Activated CD4-positive, alpha-beta T cell treated with anti-CD3 and anti-CD28 coated beads, Interleukin-2, amount 50 U/mL, for 48 hours (primary cell): ENCODE measurements at regions not wholly inside any gene's neighbourhood (a gene's known extent, or its start where the extent isn't known, plus 50 kb on each side); places are given as distances from the start of the nearest gene placed in this dataset.
"Not testable (repeated sequence)": the region's sequence is repeated elsewhere in the genome, so short reads cannot be mapped to it uniquely, and the experiment has no call there.

Experiments used
- DNase-seq, 2 experiments: peaks; one replicate each; pipeline ENCODE4 v3.0.0-alpha.2; 2020

GRCh38 chr2:132068407-132068806 is 93.3 kb downstream of the ANKRD30BL start:
- DNase-seq: not testable (repeated sequence)

GRCh38 chr2:132065391-132065790 is 96.4 kb downstream of the ANKRD30BL start:
- not testable (repeated sequence) for DNase-seq

DNA sequence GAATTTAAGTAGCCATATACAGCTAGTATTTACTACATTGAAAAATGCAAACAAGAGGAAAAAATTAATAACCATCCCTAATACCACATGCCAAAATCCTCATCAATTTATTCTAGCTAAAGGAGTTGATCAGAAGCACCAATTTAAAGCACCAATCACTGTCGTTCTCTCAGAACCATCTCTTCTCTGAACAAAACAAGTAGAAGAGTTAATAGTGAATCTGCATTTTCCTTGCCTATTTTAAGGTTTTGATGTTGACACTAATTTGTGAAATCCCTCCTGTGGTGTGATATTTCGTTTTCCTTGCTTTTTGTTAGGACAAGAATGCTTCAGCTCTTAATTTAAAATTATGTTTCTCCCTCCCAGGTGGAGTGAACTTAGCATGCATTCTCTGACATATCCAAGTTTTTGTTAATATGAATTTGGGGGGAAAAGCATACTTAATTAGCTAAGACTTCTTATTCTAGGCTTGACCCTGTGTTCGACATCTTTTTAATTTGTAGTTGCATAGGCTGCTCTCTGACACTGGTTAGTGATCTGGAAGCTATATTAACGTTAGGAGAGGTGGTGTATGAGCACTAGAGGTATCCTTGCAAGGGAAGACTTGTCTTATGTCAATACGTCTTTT is 122.0 kb downstream of the ANKRD30BL start:
- DNase-seq: not testable (repeated sequence)

- not testable (repeated sequence) for DNase-seq
Observed at GRCh38 chr2:132038883-132039235, 122.9 kb downstream of the ANKRD30BL start.

- DNase-seq: no peak
Observed at GRCh38 chr2:132038179-132038882, 123.4 kb downstream of the ANKRD30BL start.

DNA sequence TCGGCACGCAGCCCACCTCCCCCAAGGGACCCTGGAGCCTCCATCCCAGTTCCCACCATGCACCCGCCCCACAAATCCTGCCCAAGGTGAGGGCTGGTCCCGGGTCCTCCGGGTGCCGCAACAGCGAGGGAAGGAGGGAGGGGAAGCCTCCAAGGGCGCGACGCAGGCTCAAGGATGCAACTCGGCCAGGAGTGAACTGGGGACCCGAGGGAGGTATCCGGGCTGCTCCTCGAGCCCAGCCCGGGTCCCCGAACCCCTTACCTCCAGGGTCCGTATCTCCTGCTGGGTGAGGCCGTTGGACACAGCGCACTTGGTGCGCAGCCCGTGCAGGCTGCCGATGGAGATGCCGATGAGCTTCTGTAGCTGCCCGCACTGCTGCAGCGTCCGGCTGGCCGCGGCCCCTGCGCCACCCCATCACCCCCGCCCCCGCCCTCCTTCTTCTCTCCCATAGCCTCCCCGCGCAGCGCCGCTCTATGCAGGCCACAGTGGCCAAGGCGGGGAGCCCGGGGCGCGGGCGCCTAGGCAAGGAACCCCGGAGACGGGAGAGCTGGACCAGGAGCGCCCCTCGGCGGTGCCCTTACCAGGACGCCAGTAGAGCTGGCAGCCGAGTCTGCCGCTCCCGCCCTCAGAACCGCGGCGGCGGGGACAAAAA is 124.1 kb downstream of the ANKRD30BL start:
- DNase-seq: peak in 1 of 2 experiments; percentile 3

GRCh38 chr2:132034646-132035045 is 127.1 kb downstream of the ANKRD30BL start:
- no peak for DNase-seq

- DNase-seq: no peak
Observed at GRCh38 chr2:132033949-132034348, 127.8 kb downstream of the ANKRD30BL start.

- no peak for DNase-seq
Observed at GRCh38 chr2:132033365-132033764, 128.4 kb downstream of the ANKRD30BL start.

- not testable (repeated sequence) for DNase-seq
Observed at GRCh38 chr2:132012046-132012445, 149.7 kb downstream of the ANKRD30BL start.

DNA sequence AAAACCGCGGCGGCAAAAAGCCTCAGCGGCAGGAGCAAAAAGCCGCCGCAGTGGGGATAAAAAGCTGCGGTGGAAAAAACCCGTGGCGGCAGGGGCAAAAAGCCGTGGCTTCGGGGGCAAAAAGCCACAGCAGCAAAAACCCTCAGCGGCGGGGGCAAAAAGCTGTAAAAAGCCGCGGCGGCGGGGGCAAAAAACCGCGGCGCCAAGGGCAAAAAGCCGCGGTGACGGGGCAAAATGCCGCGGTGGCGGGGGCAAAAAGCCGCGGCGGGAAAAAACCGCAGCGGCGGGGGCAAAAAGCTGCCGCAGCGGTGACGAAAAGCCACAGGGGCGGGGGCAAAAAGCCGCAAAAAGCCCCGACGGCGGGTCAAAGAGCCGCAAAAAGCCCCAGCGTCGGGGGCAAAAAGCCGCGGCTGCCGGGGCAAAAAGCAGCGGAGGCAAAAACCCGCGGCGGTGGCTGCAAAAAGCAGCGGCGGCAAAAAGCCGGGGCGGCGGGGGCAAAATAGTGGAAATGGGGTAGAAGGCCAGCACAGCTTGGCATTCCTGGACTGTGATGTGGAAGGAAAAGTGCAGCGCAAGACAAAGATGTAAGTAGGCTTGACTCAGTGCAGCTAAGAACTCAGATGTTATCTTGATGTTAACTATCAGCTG is 151.8 kb downstream of the ANKRD30BL start:
- DNase-seq: no peak

- no peak for DNase-seq
Observed at GRCh38 chr2:132009177-132009873, 152.4 kb downstream of the ANKRD30BL start.

DNA sequence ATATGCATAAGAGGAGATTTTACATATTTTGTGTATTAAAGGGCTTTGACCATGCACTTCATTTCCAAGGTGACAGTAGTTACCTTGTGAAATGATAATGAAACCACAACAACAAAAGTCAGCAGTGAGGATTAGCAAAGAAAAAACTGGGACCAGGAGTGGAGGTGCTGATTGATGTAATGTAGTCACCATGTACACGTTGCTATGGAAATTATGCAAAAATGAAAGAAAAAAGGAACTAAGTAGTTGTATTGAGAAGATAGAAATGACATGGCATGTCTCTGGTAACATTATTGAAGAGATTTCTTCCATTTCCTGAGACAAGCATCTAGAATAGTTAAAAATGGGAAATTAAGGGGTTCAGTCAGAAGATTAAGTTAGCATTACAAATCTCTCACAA is 171.0 kb downstream of the ANKRD30BL start:
- DNase-seq: not testable (repeated sequence)

DNA sequence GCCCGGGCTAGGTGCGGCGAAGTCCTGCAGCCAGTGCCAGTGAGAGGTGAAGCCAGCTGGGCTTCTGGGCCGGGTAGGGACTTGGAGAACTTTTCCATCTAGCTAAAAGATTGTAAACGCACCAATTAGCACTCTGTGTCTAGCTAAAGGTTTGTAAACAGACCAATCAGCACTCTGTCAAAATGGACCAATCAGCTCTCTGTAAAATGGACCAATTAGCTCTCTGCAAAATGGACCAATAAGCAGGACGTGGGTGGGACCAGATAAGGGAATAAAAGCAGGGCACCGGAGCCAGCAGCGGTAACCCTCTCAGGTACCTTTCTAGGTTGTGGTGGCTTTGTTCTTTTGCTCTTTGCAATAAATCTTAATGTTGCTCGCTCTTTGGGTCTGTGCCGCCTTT is 195.1 kb downstream of the ANKRD30BL start:
- DNase-seq: not testable (repeated sequence)

DNA sequence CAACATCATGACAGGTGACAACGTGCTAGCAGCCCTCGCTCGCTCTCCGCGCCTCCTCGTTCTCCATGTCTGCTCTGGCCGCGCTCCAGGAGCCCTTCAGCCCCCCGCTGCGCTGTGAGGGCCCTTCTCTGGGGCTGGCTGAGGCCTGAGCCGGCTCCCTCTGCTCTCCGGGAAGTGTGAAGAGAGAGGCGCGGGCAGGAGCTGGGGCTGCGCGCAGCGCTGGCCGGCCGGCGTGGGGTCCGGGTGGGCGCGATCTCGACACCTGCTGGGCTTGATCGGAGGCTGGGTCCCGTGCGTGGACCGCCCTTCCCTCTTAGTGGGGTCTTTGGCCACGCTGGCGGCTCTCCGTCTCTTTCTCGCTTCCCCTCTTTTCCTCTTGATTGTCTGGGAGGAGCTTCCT is 195.5 kb downstream of the ANKRD30BL start:
- DNase-seq: no peak

DNA sequence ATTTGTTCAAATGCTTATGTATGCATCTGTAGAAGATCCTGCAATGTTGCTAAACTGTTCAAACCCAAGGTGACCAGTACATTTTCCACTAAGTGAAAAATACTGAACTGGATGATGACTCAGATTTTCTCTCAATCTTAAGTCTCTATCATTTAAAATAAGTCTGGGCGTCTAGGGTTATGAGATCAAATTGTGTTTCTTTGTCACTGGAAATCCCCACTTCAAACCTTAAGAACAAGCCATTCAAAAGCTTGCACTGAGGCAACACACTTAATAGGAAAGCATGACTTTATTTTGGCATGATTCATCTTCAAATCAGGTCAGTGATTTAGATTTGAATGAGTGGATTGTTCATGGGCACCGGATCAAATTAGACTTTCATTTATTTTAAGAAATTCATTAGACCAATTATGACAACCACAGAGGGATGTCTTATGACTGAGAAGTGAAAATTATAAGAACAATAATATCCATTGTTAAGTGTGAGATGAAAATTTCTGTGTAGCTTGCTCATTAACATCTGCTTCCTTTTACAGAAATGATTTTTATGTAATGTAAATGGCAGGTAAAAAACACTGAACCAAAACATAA is 203.6 kb downstream of the ANKRD30BL start:
- DNase-seq: not testable (repeated sequence)

GRCh38 chr2:131948641-131949040 is 213.1 kb downstream of the ANKRD30BL start:
- not testable (repeated sequence) for DNase-seq

DNA sequence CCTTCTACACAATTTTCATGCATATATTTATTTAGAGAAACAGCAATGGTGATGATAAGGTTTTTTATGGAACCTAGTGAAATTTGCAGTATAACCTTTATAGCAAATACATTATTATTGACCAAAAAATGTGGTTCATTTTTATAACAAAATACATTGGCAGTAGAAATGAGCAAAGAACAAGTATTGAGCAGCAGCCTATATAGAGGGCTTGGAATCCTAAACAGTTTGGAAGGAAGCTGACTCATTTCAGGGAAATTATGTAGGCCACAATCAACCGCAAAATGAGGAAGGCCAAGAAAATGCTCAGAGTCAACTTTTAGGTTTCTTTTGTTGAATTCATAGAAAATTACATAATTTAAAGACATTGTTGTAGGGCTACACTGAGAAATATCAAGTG is 238.5 kb downstream of the ANKRD30BL start:
- not testable (repeated sequence) for DNase-seq

DNA sequence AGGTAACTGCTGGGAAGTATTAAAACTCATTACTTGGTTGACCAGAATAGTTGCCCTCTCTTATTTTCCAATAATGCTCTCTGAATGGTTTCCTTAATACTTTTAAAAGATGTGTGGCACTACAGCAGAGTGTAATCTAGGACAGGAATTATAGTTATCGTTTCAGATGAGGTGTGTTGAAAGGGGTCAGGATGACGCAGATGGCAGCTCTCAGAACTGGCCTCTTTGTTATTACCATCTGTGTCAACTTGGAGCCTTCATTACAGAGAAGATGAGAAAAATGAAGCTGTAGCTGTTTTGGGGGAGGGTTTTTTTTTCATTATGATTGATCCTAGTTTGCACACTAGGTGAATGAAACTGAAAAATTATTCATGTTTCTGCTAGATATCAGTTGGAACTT is 238.9 kb downstream of the ANKRD30BL start:
- not testable (repeated sequence) for DNase-seq
